OCI-LY3 (cell line): ENCODE measurements at regions not wholly inside any gene's neighbourhood (a gene's known extent, or its start where the extent isn't known, plus 50 kb on each side); places are given as distances from the start of the nearest gene placed in this dataset.

Source experiments
- CTCF ChIP-seq: fragments of 200-600, 300-600 bp; sonication (generic); IDR thresholded peaks from 2 replicates; pipeline ENCODE4 v1.5.1; 2014; ENCODE audit warnings: antibody characterized with exemption, low read length, low read depth
- EZH2phosphoT487 ChIP-seq: fragments of 200-600 bp; shearing (Covaris generic); IDR thresholded peaks from 2 replicates; pipeline ENCODE4 v1.6.1; 2018; ENCODE audit warnings: antibody characterized with exemption, mixed run types, low read depth

- no peak for TF ChIP-seq CTCF
- TF ChIP-seq EZH2phosphoT487: no peak
Measured at GRCh38 chr18:22556222-22557167, 138.8 kb upstream of the CTAGE1 start.
